Gastrocnemius medialis (tissue), 4 donors: ENCODE measurements at regions not wholly inside any gene's neighbourhood (a gene's known extent, or its start where the extent isn't known, plus 50 kb on each side); places are given as distances from the start of the nearest gene placed in this dataset.

Experiments used
- ATAC-seq, 2 donors: fragments of 150-250 bp; one replicate each; pipeline ENCODE4 v1.9.1; 2016
- DNase-seq, 2 donors: peaks; one replicate each; pipeline ENCODE4 v3.0.0-alpha.2; 2019
- H3K27ac ChIP-seq, 4 donors: fragments of 200-600 bp; sonication (generic); 1 replicate in 1 of 4; 2 replicates in 3 of 4; pipeline ENCODE4 v1.5.1; 2016 to 2018; ENCODE audit warnings: mild to moderate bottlenecking in 2 of 4, moderate library complexity in 1 of 4
- H3K27me3 ChIP-seq, 3 donors: fragments of 200-600 bp; sonication (generic) in 2 of 3; 1 replicate in 1 of 3; 2 replicates in 2 of 3; pipeline versions ENCODE4 v1.5.1 to v1.6.0; 2016 to 2019; ENCODE audit warnings: mild to moderate bottlenecking in 1 of 3, moderate library complexity in 1 of 3
- H3K36me3 ChIP-seq, 2 donors: fragments of 200-600 bp; sonication (generic) in 1 of 2; one replicate each; pipeline ENCODE4 v1.5.1; 2017 to 2018
- H3K4me1 ChIP-seq, 2 donors: fragments of 200-600 bp; sonication (generic) in 1 of 2; one replicate each; pipeline ENCODE4 v1.5.1; 2016 to 2017; ENCODE audit warnings: mild to moderate bottlenecking in 2 of 2
- H3K4me3 ChIP-seq, 4 donors: fragments of 200-600 bp; sonication (generic) in 3 of 4; 1 replicate in 1 of 4; 2 replicates in 3 of 4; pipeline ENCODE4 v1.5.1; 2016 to 2019; ENCODE audit warnings: mild to moderate bottlenecking in 2 of 4
- H3K9me3 ChIP-seq, 3 donors: fragments of 200-600 bp; sonication (generic) in 2 of 3; 1 replicate in 1 of 3; 2 replicates in 2 of 3; pipeline ENCODE4 v1.5.1; 2016 to 2019
- POLR2A ChIP-seq, 2 donors: fragments of 450-650 bp; IDR thresholded peaks; one replicate each; pipeline ENCODE4 v1.6.1; 2017; ENCODE audit warnings: antibody characterized with exemption in 2 of 2, mild to moderate bottlenecking in 2 of 2, moderate library complexity in 2 of 2
- in situ Hi-C, 4 donors: fragments of 200-750 bp; cut with MboI; loops; one replicate each; pipeline versions ENCODE4 v1.15.0 to v1.8.0; 2017; ENCODE audit warnings: low sequenced_read_pairs in 4 of 4
- intact Hi-C: fragments of 100-400 bp; cut with DNase I; formaldehyde crosslinking; loops from one replicate; pipeline ENCODE4 v1.15.1; 2023; ENCODE audit warnings: low total_unique reads
- TF ChIP-seq, protein P1 (sequence below), 5 experiments: fragments of 450-650 bp in 3 of 5; fragments of 200-600 bp in 2 of 5; sonication (generic) in 2 of 5; IDR thresholded peaks in 4 of 5; conservative IDR thresholded peaks in 1 of 5; 1 replicate in 4 of 5; 2 replicates in 1 of 5; pipeline ENCODE4 v1.5.1; 2016 to 2019; ENCODE audit warnings: antibody characterized with exemption in 5 of 5, mild to moderate bottlenecking in 3 of 5, moderate library complexity in 3 of 5

DNA sequence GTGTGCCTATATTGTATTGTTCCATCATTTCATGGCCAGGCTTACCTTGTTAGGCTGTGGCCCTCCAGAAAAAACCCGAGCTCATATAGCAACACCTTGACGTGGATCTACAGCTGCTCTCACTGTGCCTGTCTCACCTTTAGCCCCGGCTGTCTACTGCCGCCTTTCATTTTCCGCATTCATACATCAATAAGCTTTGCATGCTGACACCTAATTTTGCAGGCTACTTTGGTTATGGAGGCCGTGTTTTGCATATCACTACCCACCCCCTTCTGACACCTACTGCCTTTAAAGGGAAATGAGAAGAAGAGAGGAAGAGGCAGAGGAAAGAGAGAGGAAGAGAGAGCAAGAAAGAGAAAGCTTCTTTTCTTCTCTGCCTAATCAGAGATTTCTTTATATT, 702.9 kb downstream of the BCL11A start:
- H3K9me3 ChIP-seq, result no peaks in the 10 kb centered on the region
- TF ChIP-seq, protein P1, sequence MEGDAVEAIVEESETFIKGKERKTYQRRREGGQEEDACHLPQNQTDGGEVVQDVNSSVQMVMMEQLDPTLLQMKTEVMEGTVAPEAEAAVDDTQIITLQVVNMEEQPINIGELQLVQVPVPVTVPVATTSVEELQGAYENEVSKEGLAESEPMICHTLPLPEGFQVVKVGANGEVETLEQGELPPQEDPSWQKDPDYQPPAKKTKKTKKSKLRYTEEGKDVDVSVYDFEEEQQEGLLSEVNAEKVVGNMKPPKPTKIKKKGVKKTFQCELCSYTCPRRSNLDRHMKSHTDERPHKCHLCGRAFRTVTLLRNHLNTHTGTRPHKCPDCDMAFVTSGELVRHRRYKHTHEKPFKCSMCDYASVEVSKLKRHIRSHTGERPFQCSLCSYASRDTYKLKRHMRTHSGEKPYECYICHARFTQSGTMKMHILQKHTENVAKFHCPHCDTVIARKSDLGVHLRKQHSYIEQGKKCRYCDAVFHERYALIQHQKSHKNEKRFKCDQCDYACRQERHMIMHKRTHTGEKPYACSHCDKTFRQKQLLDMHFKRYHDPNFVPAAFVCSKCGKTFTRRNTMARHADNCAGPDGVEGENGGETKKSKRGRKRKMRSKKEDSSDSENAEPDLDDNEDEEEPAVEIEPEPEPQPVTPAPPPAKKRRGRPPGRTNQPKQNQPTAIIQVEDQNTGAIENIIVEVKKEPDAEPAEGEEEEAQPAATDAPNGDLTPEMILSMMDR (IDR thresholded peaks at IDR 0.05 in 4 of 5, conservative IDR thresholded peaks at IDR 0.05 in 1 of 5), result no peak
- TF ChIP-seq POLR2A (IDR thresholded peaks at IDR 0.05), result no peak
- H3K27ac ChIP-seq, result no peak overlapping the region
- no peak overlapping the region for H3K4me3 ChIP-seq
- in situ Hi-C loops, result no loop called here
- no peaks in the 10 kb centered on the region for H3K36me3 ChIP-seq
- ATAC-seq, result no peak
- no peaks in the 10 kb centered on the region for H3K27me3 ChIP-seq
- intact Hi-C loops, result no loop called here
- DNase-seq, result no peak
- no peaks in the 10 kb centered on the region for H3K4me1 ChIP-seq

DNA sequence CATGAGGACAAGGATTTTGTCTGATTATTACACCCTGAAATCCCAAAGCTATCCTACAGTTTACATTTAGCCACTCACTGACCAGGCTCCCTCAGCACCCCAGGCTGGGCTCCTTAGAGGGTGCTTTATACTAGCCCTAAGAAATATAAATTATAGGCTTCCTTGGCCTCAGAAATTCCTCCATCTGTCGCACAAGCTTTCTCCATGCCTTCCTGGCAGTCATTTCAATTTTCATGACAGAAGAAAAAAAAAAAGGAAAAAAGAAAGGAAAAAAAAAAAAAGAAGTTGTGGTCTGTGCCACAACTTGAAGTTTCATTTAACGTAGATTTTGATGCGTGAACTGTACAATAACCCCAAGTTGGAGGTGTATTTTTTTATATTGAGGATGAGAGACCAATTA, 719.5 kb downstream of the BCL11A start:
- in situ Hi-C loops, result no loop called here
- Histone ChIP-seq H3K4me1 (no peaks in the 10 kb centered on the region), H3K27ac (no peak overlapping the region), H3K4me3 (no peak overlapping the region), H3K27me3 (no peaks in the 10 kb centered on the region), H3K9me3 (no peaks in the 10 kb centered on the region), H3K36me3 (no peaks in the 10 kb centered on the region)
- TF ChIP-seq, protein P1 (IDR thresholded peaks at IDR 0.05 in 4 of 5, conservative IDR thresholded peaks at IDR 0.05 in 1 of 5), result no peak
- TF ChIP-seq POLR2A (IDR thresholded peaks at IDR 0.05), result no peak
- no peak for DNase-seq
- intact Hi-C loops, result no loop called here
- no peak for ATAC-seq

DNA sequence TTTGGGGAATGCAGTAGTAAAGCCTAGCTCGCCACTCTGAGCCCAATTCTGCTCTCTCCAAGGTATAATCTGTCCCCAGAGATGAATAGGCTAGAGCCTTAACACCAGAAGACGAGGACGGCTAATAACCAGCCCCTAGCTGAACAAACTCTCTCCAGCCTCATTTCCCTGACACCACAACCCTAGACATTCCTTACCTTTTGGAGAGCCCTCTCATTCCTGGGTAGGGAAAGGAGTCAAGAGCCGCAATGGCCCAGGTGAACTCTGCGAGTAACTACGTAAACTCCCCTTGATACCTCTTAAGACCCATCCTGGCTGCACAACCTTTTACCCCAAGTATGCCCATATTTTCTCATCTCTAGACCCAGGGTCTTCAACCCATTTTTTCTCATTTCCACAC, 722.9 kb downstream of the BCL11A start:
- in situ Hi-C loops, result no loop called here
- intact Hi-C loops, result no loop called here

DNA sequence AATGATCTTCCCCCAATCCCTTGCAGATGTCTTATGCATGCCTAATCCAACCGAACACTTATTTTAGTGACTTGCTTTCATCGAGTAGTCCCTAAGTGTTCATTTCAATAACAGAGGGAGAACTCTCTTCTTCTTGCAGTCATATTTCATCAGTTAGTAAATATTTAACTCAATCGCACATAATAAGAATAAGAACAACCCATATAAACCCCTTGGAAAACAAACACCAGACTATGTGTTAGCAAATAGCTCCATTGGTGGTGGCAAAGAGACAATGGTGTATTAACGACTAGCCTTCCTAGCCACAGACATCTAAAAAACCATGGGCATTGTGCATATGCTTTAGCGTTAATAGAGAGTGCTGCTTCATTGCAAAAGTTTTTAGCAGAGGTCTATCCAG, 725.8 kb downstream of the BCL11A start:
- no peak overlapping the region for H3K27ac ChIP-seq
- no peaks in the 10 kb centered on the region for H3K4me1 ChIP-seq
- in situ Hi-C loops, result no loop called here
- no peaks in the 10 kb centered on the region for H3K9me3 ChIP-seq
- DNase-seq (no peak), ATAC-seq (no peak)
- H3K27me3 ChIP-seq, result no peaks in the 10 kb centered on the region
- no peaks in the 10 kb centered on the region for H3K36me3 ChIP-seq
- no peak for TF ChIP-seq POLR2A (IDR thresholded peaks at IDR 0.05)
- TF ChIP-seq, protein P1 (IDR thresholded peaks at IDR 0.05 in 4 of 5, conservative IDR thresholded peaks at IDR 0.05 in 1 of 5), result no peak
- intact Hi-C loops, result no loop called here
- no peak overlapping the region for H3K4me3 ChIP-seq

More for the DNA sequence above, 722.9 kb downstream of the BCL11A start:
- DNase-seq (no peak), ATAC-seq (no peak)
- Histone ChIP-seq H3K4me1 (no peaks in the 10 kb centered on the region), H3K4me3 (no peak overlapping the region), H3K36me3 (no peaks in the 10 kb centered on the region), H3K9me3 (no peaks in the 10 kb centered on the region), H3K27me3 (no peaks in the 10 kb centered on the region), H3K27ac (no peak overlapping the region)
- TF ChIP-seq, protein P1 (IDR thresholded peaks at IDR 0.05 in 4 of 5, conservative IDR thresholded peaks at IDR 0.05 in 1 of 5), result no peak
- TF ChIP-seq POLR2A (IDR thresholded peaks at IDR 0.05), result no peak

DNA sequence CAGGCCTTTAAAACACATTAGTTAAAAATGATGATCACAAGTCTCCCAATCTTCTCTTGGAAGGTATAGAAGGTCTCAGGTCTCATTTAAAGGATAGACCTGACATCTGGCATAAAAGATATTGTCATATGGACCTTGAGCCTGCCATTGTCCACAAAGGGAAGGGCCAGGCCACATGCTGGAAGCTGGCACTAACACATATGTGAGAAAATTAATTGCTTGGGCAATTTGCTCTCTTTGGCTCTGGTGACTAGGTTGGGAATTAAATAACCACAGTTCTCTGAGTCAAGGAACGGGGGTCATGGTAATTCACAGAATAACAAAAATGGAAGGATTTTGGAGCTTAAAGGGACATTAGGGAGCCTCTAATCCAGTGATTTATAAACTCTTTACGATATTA, 727.3 kb downstream of the BCL11A start:
- H3K36me3 ChIP-seq, result no peaks in the 10 kb centered on the region
- no peaks in the 10 kb centered on the region for H3K9me3 ChIP-seq
- no peak overlapping the region for H3K4me3 ChIP-seq
- H3K4me1 ChIP-seq, result no peaks in the 10 kb centered on the region
- no peaks in the 10 kb centered on the region for H3K27me3 ChIP-seq
- in situ Hi-C loops, result no loop called here
- intact Hi-C loops, result no loop called here
- H3K27ac ChIP-seq, result no peak overlapping the region
- no peak for ATAC-seq
- TF ChIP-seq, protein P1 (IDR thresholded peaks at IDR 0.05 in 4 of 5, conservative IDR thresholded peaks at IDR 0.05 in 1 of 5), result no peak
- no peak for TF ChIP-seq POLR2A (IDR thresholded peaks at IDR 0.05)
- no peak for DNase-seq
